ENCODE measurements at regions not wholly inside any gene's neighbourhood (a gene's known extent, or its start where the extent isn't known, plus 50 kb on each side); places are given as distances from the start of the nearest gene placed in this dataset.

DNA sequence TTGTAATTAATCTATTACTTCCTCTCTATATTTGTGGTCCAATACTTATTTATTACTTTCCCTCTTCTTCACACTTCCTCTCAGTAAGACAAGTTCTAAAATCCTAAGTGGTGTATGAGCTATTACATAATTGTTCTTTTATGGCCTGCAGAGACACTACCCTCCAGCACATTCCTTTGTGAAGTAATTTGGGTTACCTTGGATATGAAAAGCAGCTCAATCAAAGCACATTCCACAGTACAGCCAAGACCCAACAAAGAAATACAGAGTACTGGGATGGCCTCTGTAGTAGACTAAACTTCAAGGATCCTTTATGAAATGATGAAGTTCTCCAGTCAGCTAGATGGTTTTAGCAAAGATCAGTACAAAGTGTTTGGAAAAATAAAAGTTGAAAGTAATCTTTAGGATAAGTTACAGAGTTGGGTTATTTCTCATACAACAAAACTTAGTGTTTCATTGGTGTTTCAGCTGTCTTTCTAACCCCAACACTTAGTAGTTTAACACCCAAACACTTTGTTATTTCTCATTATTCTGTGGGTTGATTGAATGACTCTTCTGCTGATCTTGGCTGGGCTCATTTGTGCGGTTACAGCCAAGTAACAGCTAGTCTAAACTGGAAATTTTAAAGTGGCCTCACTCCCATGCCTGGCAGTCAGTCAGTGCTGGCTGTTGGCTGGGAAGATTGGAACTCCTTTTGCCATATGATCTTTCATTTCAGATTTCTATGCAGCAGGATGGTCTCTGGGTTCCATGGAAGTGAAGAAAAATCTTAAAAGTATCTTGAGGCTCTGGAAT, 161.5 kb upstream of the POU3F2 start:
- intact Hi-C loops (cut with micrococcal nuclease) = no loop called here
- no peak for DNase-seq
- no peaks in the 10 kb centered on the region for H3K4me1 Mint-ChIP-seq
- CTCF ChIA-PET = no interaction called here
- POLR2A ChIA-PET = no interaction called here
- ATAC-seq = no peak
- H3K36me3 Mint-ChIP-seq = no peaks in the 10 kb centered on the region
- Histone ChIP-seq H3K4me3 (ENCODE audit: low read length) (no peak overlapping the region), H3K36me3 (ENCODE audit: control insufficient read depth in 2 of 3, insufficient read depth in 3 of 3, low read length in 3 of 3) (no peaks in the 10 kb centered on the region), H3K4me1 (ENCODE audit: control insufficient read depth in 2 of 2, insufficient read depth in 2 of 2, low read length in 2 of 2) (no peaks in the 10 kb centered on the region), H3K9me3 (ENCODE audit: control insufficient read depth in 2 of 3, low read length in 3 of 3) (no peaks in the 10 kb centered on the region), H3K27me3 (ENCODE audit: control insufficient read depth in 2 of 2, insufficient read depth in 2 of 2, low read length in 2 of 2) (no peaks in the 10 kb centered on the region), H3K27ac (ENCODE audit: low read depth, low read length) (no peak overlapping the region)
- peaks cover 0 to 7% (median 0%) of the 10 kb centered on the region in 11 donors for H3K9me3 Mint-ChIP-seq
- H3K4me3 Mint-ChIP-seq = no peak overlapping the region
- H3K27ac Mint-ChIP-seq = no peak overlapping the region
- H3K27me3 Mint-ChIP-seq = no peaks in the 10 kb centered on the region

DNA sequence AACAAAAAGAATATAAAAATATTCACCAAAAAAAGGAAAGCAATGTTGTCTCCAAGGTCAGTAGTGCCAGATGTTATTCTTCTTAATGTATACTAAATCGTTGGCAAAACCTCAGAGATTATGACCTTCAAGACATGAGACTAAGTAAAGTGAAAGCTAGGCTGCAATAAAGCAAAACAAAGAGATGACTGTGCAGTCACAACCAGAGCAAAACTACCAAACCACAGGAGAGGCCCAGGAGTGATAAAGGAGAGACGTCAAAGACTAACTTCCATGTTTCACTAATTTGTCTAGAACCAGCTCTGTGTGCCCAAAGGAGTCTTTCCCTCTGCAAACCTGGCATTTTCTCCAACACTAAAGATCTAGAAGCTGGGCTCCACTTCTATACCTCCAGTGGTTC, 155.9 kb upstream of the POU3F2 start:
- H3K36me3 Mint-ChIP-seq = no peaks in the 10 kb centered on the region
- peaks cover 0 to 6% (median 0%) of the 10 kb centered on the region in 5 donors for H3K27me3 Mint-ChIP-seq
- H3K4me1 ChIP-seq (ENCODE audit: control insufficient read depth in 2 of 2, insufficient read depth in 2 of 2, low read length in 2 of 2) = no peaks in the 10 kb centered on the region
- H3K9me3 Mint-ChIP-seq = peaks cover 0 to 7% (median 1%) of the 10 kb centered on the region in 11 donors
- ChIA-PET CTCF (no interaction called here), POLR2A (no interaction called here)
- no peak overlapping the region for H3K27ac Mint-ChIP-seq
- ATAC-seq = no peak
- H3K4me1 Mint-ChIP-seq = no peaks in the 10 kb centered on the region
- no peak overlapping the region for H3K27ac ChIP-seq (ENCODE audit: low read depth, low read length)
- no peak for DNase-seq
- H3K9me3 ChIP-seq (ENCODE audit: control insufficient read depth in 2 of 3, low read length in 3 of 3) = no peaks in the 10 kb centered on the region
- H3K4me3 Mint-ChIP-seq = no peak overlapping the region
- no peaks in the 10 kb centered on the region for H3K27me3 ChIP-seq (ENCODE audit: control insufficient read depth in 2 of 2, insufficient read depth in 2 of 2, low read length in 2 of 2)
- H3K36me3 ChIP-seq (ENCODE audit: control insufficient read depth in 2 of 3, insufficient read depth in 3 of 3, low read length in 3 of 3) = no peaks in the 10 kb centered on the region
- no peak overlapping the region for H3K4me3 ChIP-seq (ENCODE audit: low read length)
- intact Hi-C loops (cut with micrococcal nuclease) = no loop called here

DNA sequence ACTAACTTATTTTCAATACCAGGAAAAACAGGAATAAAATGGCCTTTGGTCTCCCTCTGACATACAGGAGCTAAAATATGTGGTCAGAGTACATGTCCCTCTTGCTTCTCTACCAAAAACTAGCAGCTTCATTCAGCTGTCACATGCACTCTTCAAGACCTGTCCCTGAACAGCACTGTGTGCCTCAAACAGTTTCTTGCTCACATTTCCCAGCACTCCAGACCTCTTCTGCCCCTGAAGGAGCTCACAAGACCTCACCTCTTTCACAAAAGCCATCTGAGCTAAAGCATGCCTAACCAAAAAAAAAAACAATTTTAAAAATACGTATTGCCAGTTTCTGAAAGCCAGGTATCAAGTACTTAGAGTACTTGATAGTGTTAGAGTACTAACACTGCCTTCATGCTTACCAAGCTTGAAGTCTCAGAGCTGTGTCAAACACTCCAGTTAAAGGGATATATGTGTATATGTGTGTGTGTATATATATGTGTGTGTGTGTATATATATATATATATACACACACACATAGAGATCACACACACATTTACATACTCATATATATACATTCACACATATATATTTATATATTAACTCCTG, 148.3 kb upstream of the POU3F2 start:
- H3K27ac Mint-ChIP-seq = no peak overlapping the region
- H3K9me3 ChIP-seq (ENCODE audit: control insufficient read depth in 2 of 3, low read length in 3 of 3) = no peaks in the 10 kb centered on the region
- no peaks in the 10 kb centered on the region for H3K36me3 Mint-ChIP-seq
- no peak overlapping the region for H3K4me3 ChIP-seq (ENCODE audit: low read length)
- ATAC-seq = no peak
- H3K27me3 Mint-ChIP-seq = peaks cover 0 to 3% (median 0%) of the 10 kb centered on the region in 5 donors
- H3K4me1 ChIP-seq (ENCODE audit: control insufficient read depth in 2 of 2, insufficient read depth in 2 of 2, low read length in 2 of 2) = no peaks in the 10 kb centered on the region
- ChIA-PET POLR2A (no interaction called here), CTCF (no interaction called here)
- no peak for DNase-seq
- intact Hi-C loops (cut with micrococcal nuclease) = no loop called here
- peaks cover 0 to 3% of the 10 kb centered on the region in 2 donors for H3K27me3 ChIP-seq (ENCODE audit: control insufficient read depth in 2 of 2, insufficient read depth in 2 of 2, low read length in 2 of 2)
- H3K9me3 Mint-ChIP-seq = peaks cover 0 to 8% (median 0%) of the 10 kb centered on the region in 11 donors
- no peaks in the 10 kb centered on the region for H3K4me1 Mint-ChIP-seq
- no peak overlapping the region for H3K27ac ChIP-seq (ENCODE audit: low read depth, low read length)
- H3K4me3 Mint-ChIP-seq = no peak overlapping the region
- no peaks in the 10 kb centered on the region for H3K36me3 ChIP-seq (ENCODE audit: control insufficient read depth in 2 of 3, insufficient read depth in 3 of 3, low read length in 3 of 3)

- H3K27ac Mint-ChIP-seq = no peak overlapping the region
- no peaks in the 10 kb centered on the region for H3K36me3 Mint-ChIP-seq
- H3K4me1 Mint-ChIP-seq = no peaks in the 10 kb centered on the region
Measured at GRCh38 chr6:98687752-98688151, 146.6 kb upstream of the POU3F2 start.

DNA sequence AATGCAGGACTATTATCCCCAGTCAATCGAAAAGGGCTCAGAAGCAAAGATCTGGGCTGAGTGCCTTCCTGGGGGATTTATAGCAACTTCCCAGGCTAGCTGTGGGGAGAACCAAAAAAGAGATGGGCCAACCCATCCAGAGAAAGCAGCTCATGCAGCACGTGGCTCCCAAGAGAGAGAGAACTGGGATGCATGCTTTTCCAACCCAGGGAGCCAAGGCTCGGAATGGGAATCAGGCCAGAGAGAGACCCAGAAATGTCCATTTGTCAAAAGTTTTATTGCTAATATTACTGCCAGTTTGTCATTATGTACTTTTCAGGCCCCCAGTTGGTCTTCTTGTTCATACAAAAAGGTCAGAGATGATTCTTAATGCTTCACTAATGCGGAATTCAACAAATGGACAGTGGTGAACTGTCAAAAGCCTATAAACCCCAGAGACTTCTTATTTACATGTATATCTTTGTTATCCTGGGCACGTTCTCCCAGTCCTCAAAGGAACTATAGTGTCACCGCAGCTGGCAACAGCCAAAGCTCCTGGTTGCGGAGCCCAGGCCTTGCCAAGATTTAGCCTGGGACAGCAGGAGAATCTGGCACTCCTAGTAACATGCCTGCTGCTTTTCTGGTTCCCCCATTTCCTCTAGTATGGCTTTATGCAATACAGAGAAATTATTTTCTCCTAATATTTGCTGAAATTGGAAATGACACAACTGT, 139.1 kb upstream of the POU3F2 start:
- ATAC-seq (no peak), DNase-seq (no peak)
- Mint-ChIP-seq H3K27me3 (peaks cover 0 to 10% (median 0%) of the 10 kb centered on the region in 5 donors), H3K27ac (no peak overlapping the region), H3K9me3 (peaks cover 0 to 2% (median 0%) of the 10 kb centered on the region in 11 donors), H3K4me1 (no peaks in the 10 kb centered on the region), H3K4me3 (no peak overlapping the region), H3K36me3 (no peaks in the 10 kb centered on the region)
- POLR2A ChIA-PET = no interaction called here
- CTCF ChIA-PET = no interaction called here
- Histone ChIP-seq H3K27ac (ENCODE audit: low read depth, low read length) (no peak overlapping the region), H3K4me1 (ENCODE audit: control insufficient read depth in 2 of 2, insufficient read depth in 2 of 2, low read length in 2 of 2) (no peaks in the 10 kb centered on the region), H3K36me3 (ENCODE audit: control insufficient read depth in 2 of 3, insufficient read depth in 3 of 3, low read length in 3 of 3) (no peaks in the 10 kb centered on the region), H3K9me3 (ENCODE audit: control insufficient read depth in 2 of 3, low read length in 3 of 3) (no peaks in the 10 kb centered on the region), H3K4me3 (ENCODE audit: low read length) (no peak overlapping the region), H3K27me3 (ENCODE audit: control insufficient read depth in 2 of 2, insufficient read depth in 2 of 2, low read length in 2 of 2) (no peaks in the 10 kb centered on the region)
- intact Hi-C loops (cut with micrococcal nuclease) = no loop called here

More at GRCh38 chr6:98687752-98688151, 146.6 kb upstream of the POU3F2 start:
- Histone ChIP-seq H3K4me1 (ENCODE audit: control insufficient read depth in 2 of 2, insufficient read depth in 2 of 2, low read length in 2 of 2) (no peaks in the 10 kb centered on the region), H3K4me3 (ENCODE audit: low read length) (no peak overlapping the region), H3K36me3 (ENCODE audit: control insufficient read depth in 2 of 3, insufficient read depth in 3 of 3, low read length in 3 of 3) (no peaks in the 10 kb centered on the region), H3K27me3 (ENCODE audit: control insufficient read depth in 2 of 2, insufficient read depth in 2 of 2, low read length in 2 of 2) (peaks cover 0 to 3% of the 10 kb centered on the region in 2 donors), H3K9me3 (ENCODE audit: control insufficient read depth in 2 of 3, low read length in 3 of 3) (no peaks in the 10 kb centered on the region), H3K27ac (ENCODE audit: low read depth, low read length) (no peak overlapping the region)
- H3K4me3 Mint-ChIP-seq = no peak overlapping the region
- ATAC-seq (no peak), DNase-seq (no peak)
- peaks cover 0 to 4% (median 0%) of the 10 kb centered on the region in 5 donors for H3K27me3 Mint-ChIP-seq
- intact Hi-C loops (cut with micrococcal nuclease) = no loop called here
- POLR2A ChIA-PET = interaction anchor here (0.6 kb wide), 1 partner anchor 84 kb away, joined by 4 read pairs; no protein-coding TSS in a partner anchor
- CTCF ChIA-PET = no interaction called here
- H3K9me3 Mint-ChIP-seq = peaks cover 0 to 8% (median 0%) of the 10 kb centered on the region in 11 donors

DNA sequence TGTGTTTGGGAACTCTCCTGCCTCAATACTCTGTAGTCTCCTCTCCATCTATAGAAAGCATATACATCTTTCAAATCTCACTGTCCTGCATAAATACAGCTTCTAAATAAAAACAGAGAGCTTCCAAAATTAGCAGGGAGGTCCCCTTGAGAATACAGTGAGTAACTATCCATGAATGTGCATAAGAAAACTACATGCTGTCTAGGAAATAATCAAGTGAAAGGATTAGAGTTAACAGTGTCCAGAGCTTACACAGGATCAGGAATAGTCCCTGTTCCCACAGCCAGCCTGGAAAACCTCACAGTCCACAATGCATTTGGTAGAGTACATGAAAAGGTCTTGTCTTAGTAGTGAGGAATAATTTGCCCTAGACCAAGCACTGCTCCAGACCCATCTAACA, 123.0 kb upstream of the POU3F2 start:
- Mint-ChIP-seq H3K4me1 (no peaks in the 10 kb centered on the region), H3K9me3 (peaks cover 0 to 8% (median 0%) of the 10 kb centered on the region in 11 donors), H3K36me3 (no peaks in the 10 kb centered on the region), H3K4me3 (no peak overlapping the region), H3K27me3 (peaks cover 0 to 18% (median 7%) of the 10 kb centered on the region in 5 donors), H3K27ac (no peak overlapping the region)
- Histone ChIP-seq H3K36me3 (ENCODE audit: control insufficient read depth in 2 of 3, insufficient read depth in 3 of 3, low read length in 3 of 3) (no peaks in the 10 kb centered on the region), H3K9me3 (ENCODE audit: control insufficient read depth in 2 of 3, low read length in 3 of 3) (no peaks in the 10 kb centered on the region), H3K4me1 (ENCODE audit: control insufficient read depth in 2 of 2, insufficient read depth in 2 of 2, low read length in 2 of 2) (no peaks in the 10 kb centered on the region), H3K27me3 (ENCODE audit: control insufficient read depth in 2 of 2, insufficient read depth in 2 of 2, low read length in 2 of 2) (no peaks in the 10 kb centered on the region), H3K4me3 (ENCODE audit: low read length) (no peak overlapping the region), H3K27ac (ENCODE audit: low read depth, low read length) (no peak overlapping the region)
- POLR2A ChIA-PET = no interaction called here
- ATAC-seq = no peak
- CTCF ChIA-PET = no interaction called here
- intact Hi-C loops (cut with micrococcal nuclease) = no loop called here
- no peak for DNase-seq
